ES-I3 (cell line): ENCODE measurements at regions not wholly inside any gene's neighbourhood (a gene's known extent, or its start where the extent isn't known, plus 50 kb on each side); places are given as distances from the start of the nearest gene placed in this dataset.

Experiments
- H3K36me3 ChIP-seq: 2 replicates; pipeline ENCODE4 v1.6.1; 2013; ENCODE audit warnings: mild to moderate bottlenecking, low read length, control low read depth, moderate library complexity; ENCODE audit not compliant: insufficient read depth
- H3K4me1 ChIP-seq: 2 replicates; pipeline ENCODE4 v1.6.1; 2013; ENCODE audit warnings: mild to moderate bottlenecking, control low read depth, low read length; ENCODE audit not compliant: insufficient read depth
- H3K9ac ChIP-seq: 2 replicates; pipeline ENCODE4 v1.6.1; 2013; ENCODE audit warnings: low read depth, mild to moderate bottlenecking, low read length, moderate library complexity
- H3K9me3 ChIP-seq: 2 replicates; pipeline ENCODE4 v1.6.1; 2013; ENCODE audit warnings: mild to moderate bottlenecking, low read length, moderate library complexity; ENCODE audit not compliant: control insufficient read depth, insufficient read depth

DNA sequence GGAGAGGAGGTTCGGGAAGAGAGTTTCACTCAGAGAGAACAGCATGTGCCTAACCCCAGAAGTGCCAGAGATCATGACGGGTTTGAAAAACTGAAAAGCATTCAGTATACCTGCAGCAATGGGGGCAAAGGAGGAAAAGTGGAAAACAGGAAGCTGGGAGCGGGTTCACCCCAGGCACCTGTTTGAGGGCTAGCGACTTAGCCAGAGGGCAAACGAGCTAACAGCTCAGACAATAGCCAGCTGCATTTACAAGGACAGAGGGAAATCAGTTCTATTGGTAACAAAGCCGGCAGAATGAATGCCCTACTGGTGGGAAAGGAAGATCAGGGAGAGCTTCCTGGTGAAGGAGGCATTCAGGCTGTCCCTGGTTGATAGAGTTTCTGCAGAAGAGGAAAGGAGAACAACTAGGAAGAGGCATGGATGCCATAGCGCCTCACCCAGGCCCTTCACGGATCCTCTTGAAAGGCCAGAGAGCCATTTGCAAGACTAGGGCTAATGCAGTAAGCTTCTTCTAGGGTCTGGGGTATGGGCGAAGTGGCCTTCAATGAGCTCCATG is 141.7 kb upstream of the ADRA1B start:
- Histone ChIP-seq H3K36me3 (no peaks in the 10 kb centered on the region), H3K9ac (no peak overlapping the region; the same call in 1 of the 2 replicates), H3K9me3 (no peaks in the 10 kb centered on the region), H3K4me1 (peaks cover 10% of the 10 kb centered on the region)

- Histone ChIP-seq H3K9me3 (no peaks in the 10 kb centered on the region), H3K9ac (no peak overlapping the region), H3K36me3 (no peaks in the 10 kb centered on the region), H3K4me1 (peaks cover 10% of the 10 kb centered on the region)
Measured at GRCh38 chr5:159775890-159776289, 140.4 kb upstream of the ADRA1B start.

DNA sequence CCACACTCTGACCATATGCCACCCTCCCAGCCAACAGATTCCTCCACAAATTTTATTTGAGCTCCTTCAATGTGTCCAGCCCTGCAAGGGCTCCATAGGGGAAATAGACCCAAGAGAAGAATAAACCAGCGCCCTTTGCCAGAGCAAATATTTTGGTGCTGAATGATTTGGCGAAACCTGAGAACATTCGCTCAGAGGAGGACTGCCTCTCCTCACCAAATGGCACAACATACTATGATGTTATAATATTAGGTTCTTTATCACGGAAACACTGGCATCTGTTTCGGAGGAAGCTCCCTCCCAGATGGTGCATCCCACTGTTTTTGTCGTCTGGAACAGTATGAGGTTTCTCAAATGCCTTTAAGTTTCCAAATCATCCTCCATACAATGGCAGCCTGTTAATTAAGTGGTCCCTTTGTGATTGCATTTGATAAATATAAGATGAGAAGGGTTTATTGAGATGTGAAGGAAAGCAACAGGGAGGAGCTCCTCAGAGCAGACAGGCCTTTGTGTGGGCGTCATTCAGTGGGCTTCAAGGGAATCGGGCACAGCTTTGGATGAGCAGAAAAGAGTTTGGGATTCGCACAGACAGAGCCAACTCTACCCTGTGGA is 139.1 kb upstream of the ADRA1B start:
- no peaks in the 10 kb centered on the region for H3K36me3 ChIP-seq
- no peak overlapping the region for H3K9ac ChIP-seq
- H3K4me1 ChIP-seq = peaks cover 10% of the 10 kb centered on the region
- no peaks in the 10 kb centered on the region for H3K9me3 ChIP-seq

DNA sequence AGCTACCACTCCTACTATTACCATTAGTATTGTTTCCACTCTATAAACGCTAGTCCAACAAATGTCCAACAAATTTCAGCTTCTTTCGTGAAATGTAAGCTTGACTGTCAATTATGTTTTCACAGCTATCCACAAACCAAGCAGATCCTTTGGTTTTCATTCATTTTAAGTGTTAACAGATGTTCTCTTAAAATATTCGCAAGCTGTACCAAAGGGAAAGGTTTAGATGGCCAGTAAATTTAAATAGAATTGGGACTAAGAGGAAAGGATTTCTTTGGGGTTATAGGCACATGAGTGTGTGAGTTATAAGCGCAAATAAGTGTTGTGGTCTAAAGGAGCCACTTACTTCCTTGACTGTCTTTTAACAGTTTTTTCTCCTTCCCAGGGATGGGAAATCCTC is 136.8 kb upstream of the ADRA1B start:
- H3K9ac ChIP-seq = no peak overlapping the region
- no peaks in the 10 kb centered on the region for H3K36me3 ChIP-seq
- no peaks in the 10 kb centered on the region for H3K9me3 ChIP-seq
- H3K4me1 ChIP-seq = peaks cover 15% of the 10 kb centered on the region; the same call in 1 of the 2 replicates

- Histone ChIP-seq H3K4me1 (peaks cover 11% of the 10 kb centered on the region; the same call in 1 of the 2 replicates), H3K9ac (no peak overlapping the region), H3K36me3 (no peaks in the 10 kb centered on the region), H3K9me3 (no peaks in the 10 kb centered on the region)
Measured at GRCh38 chr5:159780246-159780645, 136.0 kb upstream of the ADRA1B start.

- no peaks in the 10 kb centered on the region for H3K36me3 ChIP-seq
- H3K4me1 ChIP-seq = 0 out of 2 replicates have a peak, but pooled peaks cover 8% of the 10 kb centered on the region
- no peak overlapping the region for H3K9ac ChIP-seq
- no peaks in the 10 kb centered on the region for H3K9me3 ChIP-seq
Measured at GRCh38 chr5:159781626-159782157, 134.6 kb upstream of the ADRA1B start.

- Histone ChIP-seq H3K36me3 (no peaks in the 10 kb centered on the region), H3K4me1 (0 out of 2 replicates have a peak, but pooled peaks cover 8% of the 10 kb centered on the region), H3K9ac (no peak overlapping the region), H3K9me3 (no peaks in the 10 kb centered on the region)
Measured at GRCh38 chr5:159782197-159782994, 133.9 kb upstream of the ADRA1B start.

- Histone ChIP-seq H3K36me3 (no peaks in the 10 kb centered on the region), H3K9me3 (no peaks in the 10 kb centered on the region), H3K9ac (no peak overlapping the region), H3K4me1 (0 out of 2 replicates have a peak, but pooled peaks cover 8% of the 10 kb centered on the region)
Measured at GRCh38 chr5:159782995-159783300, 133.3 kb upstream of the ADRA1B start.

DNA sequence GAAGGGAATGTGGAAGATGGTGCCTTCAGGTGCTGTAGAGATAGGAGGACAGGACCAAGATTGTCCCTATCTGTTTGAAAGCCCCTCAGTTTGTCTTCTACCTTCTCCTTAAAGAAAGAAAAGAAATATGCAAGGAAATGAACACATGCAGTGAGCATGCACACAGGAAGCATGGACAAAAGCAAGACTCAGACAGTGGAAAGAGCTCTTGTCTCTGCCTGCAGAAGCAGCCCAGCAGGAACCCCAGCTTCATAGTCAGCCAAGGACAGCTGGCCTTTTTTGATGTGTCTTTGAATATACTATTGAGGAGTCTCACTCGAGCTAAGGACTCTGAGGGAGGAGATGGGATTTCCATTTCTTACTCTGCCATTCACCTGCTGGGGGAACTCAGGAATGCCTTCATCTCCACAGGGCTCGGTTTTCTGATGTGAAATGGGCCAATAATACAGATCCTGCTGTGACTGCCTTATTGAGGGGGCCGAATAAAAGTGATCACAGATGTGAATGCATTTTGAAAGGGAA is 132.5 kb upstream of the ADRA1B start:
- Histone ChIP-seq H3K9me3 (no peaks in the 10 kb centered on the region), H3K36me3 (no peaks in the 10 kb centered on the region), H3K9ac (no peak overlapping the region), H3K4me1 (0 out of 2 replicates have a peak, but pooled peaks cover 8% of the 10 kb centered on the region)

DNA sequence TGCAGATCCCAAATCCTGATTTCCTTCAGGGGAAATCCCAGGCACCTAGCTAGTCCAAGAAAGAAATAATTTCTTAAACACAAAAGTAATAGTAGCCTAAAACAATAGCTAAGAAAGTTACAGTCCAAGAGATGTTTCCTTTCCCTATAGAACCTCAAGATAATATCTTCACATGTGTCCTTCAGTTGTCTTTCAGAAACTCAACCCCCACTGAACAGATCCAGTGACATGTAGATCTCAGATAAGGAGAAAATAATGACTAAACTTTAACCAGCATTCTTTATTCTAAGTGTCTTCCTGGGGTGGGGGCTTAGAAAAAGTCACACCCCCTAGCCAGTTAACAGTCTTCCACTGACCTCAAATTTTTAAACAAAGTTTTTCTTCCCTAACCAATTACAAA is 131.3 kb upstream of the ADRA1B start:
- H3K9me3 ChIP-seq = no peaks in the 10 kb centered on the region
- no peak overlapping the region for H3K9ac ChIP-seq
- H3K36me3 ChIP-seq = no peaks in the 10 kb centered on the region
- H3K4me1 ChIP-seq = 0 out of 2 replicates have a peak, but pooled peaks cover 8% of the 10 kb centered on the region

DNA sequence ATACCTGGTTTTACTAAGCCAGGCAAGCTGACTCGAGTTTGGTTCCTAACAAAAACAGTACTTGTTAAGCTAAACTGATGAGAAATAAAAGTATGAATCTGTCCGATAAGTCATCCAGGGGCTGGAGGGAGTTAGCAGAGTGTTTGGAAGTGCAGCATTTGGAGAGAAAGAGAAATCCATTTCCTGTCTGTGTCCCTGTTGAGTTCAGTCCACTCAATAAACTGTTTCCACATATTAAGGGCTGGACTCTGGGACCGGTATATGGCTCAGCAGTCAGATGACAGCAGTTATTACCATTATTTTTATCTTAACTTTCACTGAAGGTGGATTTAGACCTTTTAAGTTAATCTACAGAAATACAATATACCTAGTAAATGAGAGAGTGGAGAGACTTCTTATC is 130.6 kb upstream of the ADRA1B start:
- Histone ChIP-seq H3K4me1 (0 out of 2 replicates have a peak, but pooled peaks cover 8% of the 10 kb centered on the region), H3K9me3 (no peaks in the 10 kb centered on the region), H3K9ac (no peak overlapping the region), H3K36me3 (no peaks in the 10 kb centered on the region)

DNA sequence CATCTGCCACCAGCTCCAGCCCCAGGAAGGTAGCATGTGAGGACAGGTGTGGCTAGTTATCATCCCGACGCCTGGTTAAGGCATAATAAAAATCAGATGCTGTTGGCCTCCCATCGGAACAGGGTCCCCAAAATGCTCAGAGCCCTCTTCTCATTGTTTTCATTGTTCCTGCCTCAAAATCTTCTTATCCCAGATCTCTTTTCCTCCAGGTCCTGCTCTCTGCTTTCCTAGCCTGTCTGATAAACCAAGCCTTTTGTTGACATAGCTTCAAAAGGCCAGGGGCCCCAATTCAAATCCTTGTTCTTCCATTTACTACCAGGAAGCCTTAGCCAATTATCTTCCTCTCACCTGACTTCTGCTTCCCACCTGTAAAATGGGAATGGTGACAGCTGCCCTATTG is 130.1 kb upstream of the ADRA1B start:
- Histone ChIP-seq H3K9me3 (no peaks in the 10 kb centered on the region), H3K4me1 (0 out of 2 replicates have a peak, but pooled peaks cover 8% of the 10 kb centered on the region), H3K9ac (no peak overlapping the region)

GRCh38 chr5:159786901-159787691 is 129.2 kb upstream of the ADRA1B start:
- H3K4me1 ChIP-seq = 0 out of 2 replicates have a peak, but pooled peaks cover 8% of the 10 kb centered on the region
- H3K36me3 ChIP-seq = no peaks in the 10 kb centered on the region
- H3K9ac ChIP-seq = no peak overlapping the region
- no peaks in the 10 kb centered on the region for H3K9me3 ChIP-seq

More for the DNA sequence above, 130.1 kb upstream of the ADRA1B start:
- no peaks in the 10 kb centered on the region for H3K36me3 ChIP-seq

GRCh38 chr5:159787837-159788236 is 128.4 kb upstream of the ADRA1B start:
- 0 out of 2 replicates have a peak, but pooled peaks cover 8% of the 10 kb centered on the region for H3K4me1 ChIP-seq

More at GRCh38 chr5:159787837-159788236, 128.4 kb upstream of the ADRA1B start:
- Histone ChIP-seq H3K9me3 (no peaks in the 10 kb centered on the region), H3K36me3 (no peaks in the 10 kb centered on the region), H3K9ac (no peak overlapping the region)
